ENCODE measurements at regions not wholly inside any gene's neighbourhood (a gene's known extent, or its start where the extent isn't known, plus 50 kb on each side); places are given as distances from the start of the nearest gene placed in this dataset.

GRCh38 chr11:28763876-28764275 is 655.7 kb downstream of the METTL15 start:
- no peak for DNase-seq

- DNase-seq, result no peak
Observed at GRCh38 chr11:28763151-28763550, 655.0 kb downstream of the METTL15 start.

- no peak for DNase-seq
Observed at GRCh38 chr11:28760676-28761390, 652.6 kb downstream of the METTL15 start.

- no peak for DNase-seq
Observed at GRCh38 chr11:28759311-28759710, 651.1 kb downstream of the METTL15 start.

- DNase-seq, result no peak
Observed at GRCh38 chr11:28757725-28758515, 649.7 kb downstream of the METTL15 start.

GRCh38 chr11:28756977-28757376 is 648.8 kb downstream of the METTL15 start:
- DNase-seq, result no peak

- DNase-seq, result no peak
Observed at GRCh38 chr11:28743061-28743550, 634.9 kb downstream of the METTL15 start.

- no peak for DNase-seq
Observed at GRCh38 chr11:28739489-28740280, 631.5 kb downstream of the METTL15 start.

- no peak for DNase-seq
Observed at GRCh38 chr11:28738549-28738948, 630.4 kb downstream of the METTL15 start.

GRCh38 chr11:28736256-28736655 is 628.1 kb downstream of the METTL15 start:
- no peak for DNase-seq

- no peak for DNase-seq
Observed at GRCh38 chr11:28735511-28735910, 627.3 kb downstream of the METTL15 start.

GRCh38 chr11:28730889-28731288 is 622.7 kb downstream of the METTL15 start:
- DNase-seq, result no peak

GRCh38 chr11:28730336-28730735 is 622.1 kb downstream of the METTL15 start:
- DNase-seq, result no peak

GRCh38 chr11:28729339-28729738 is 621.2 kb downstream of the METTL15 start:
- no peak for DNase-seq

GRCh38 chr11:28728666-28729065 is 620.5 kb downstream of the METTL15 start:
- no peak for DNase-seq

GRCh38 chr11:28727254-28727653 is 619.1 kb downstream of the METTL15 start:
- DNase-seq, result no peak

- DNase-seq, result no peak
Observed at GRCh38 chr11:28726432-28726831, 618.2 kb downstream of the METTL15 start.

- no peak for DNase-seq
Observed at GRCh38 chr11:28715726-28716125, 607.5 kb downstream of the METTL15 start.

GRCh38 chr11:28713850-28714249 is 605.7 kb downstream of the METTL15 start:
- no peak for DNase-seq

- no peak for DNase-seq
Observed at GRCh38 chr11:28708075-28708474, 599.9 kb downstream of the METTL15 start.

GRCh38 chr11:28704801-28705200 is 596.6 kb downstream of the METTL15 start:
- DNase-seq, result no peak

GRCh38 chr11:28703371-28703770 is 595.2 kb downstream of the METTL15 start:
- no peak for DNase-seq

GRCh38 chr11:28702871-28703270 is 594.7 kb downstream of the METTL15 start:
- DNase-seq, result no peak

- DNase-seq, result no peak
Observed at GRCh38 chr11:28702450-28702790, 594.2 kb downstream of the METTL15 start.
